Loucy (cell line): ENCODE measurements at regions not wholly inside any gene's neighbourhood (a gene's known extent, or its start where the extent isn't known, plus 50 kb on each side); places are given as distances from the start of the nearest gene placed in this dataset.
"Not testable (repeated sequence)": the region's sequence is repeated elsewhere in the genome, so short reads cannot be mapped to it uniquely, and the experiment has no call there.

Experiments
- H2AFZ ChIP-seq: fragments of 200-600 bp; sonication (generic); 2 replicates; pipeline ENCODE4 v1.6.0; 2016; ENCODE audit warnings: antibody characterized with exemption, mild to moderate bottlenecking, low read length, moderate library complexity
- H3F3A ChIP-seq: fragments of 200-600 bp; 2 replicates; pipeline ENCODE4 v1.6.0; 2016; ENCODE audit warnings: antibody characterized with exemption, low read depth, mild to moderate bottlenecking
- H3K27me3 ChIP-seq: fragments of 200-600 bp; sonication (generic); 2 replicates; pipeline ENCODE4 v1.6.1; 2014; ENCODE audit warnings: low read length, mild to moderate bottlenecking; ENCODE audit not compliant: insufficient read depth, poor library complexity, severe bottlenecking
- H3K36me3 ChIP-seq: fragments of 200-600 bp; sonication (generic); 2 replicates; pipeline ENCODE4 v1.6.1; 2016; ENCODE audit warnings: low read length; ENCODE audit not compliant: insufficient read depth
- H3K4me1 ChIP-seq: fragments of 200-600 bp; sonication (generic); 2 replicates; pipeline ENCODE4 v1.5.1; 2014; ENCODE audit warnings: low read length, mild to moderate bottlenecking; ENCODE audit not compliant: insufficient read depth, poor library complexity, severe bottlenecking
- H3K4me2 ChIP-seq: fragments of 200-600 bp; sonication (generic); 2 replicates; pipeline ENCODE4 v1.6.0; 2014; ENCODE audit warnings: antibody characterized with exemption, low read length, low read depth, mild to moderate bottlenecking; ENCODE audit not compliant: poor library complexity, severe bottlenecking
- H3K4me3 ChIP-seq: fragments of 200-600 bp; sonication (generic); 2 replicates; pipeline ENCODE4 v1.5.1; 2014; ENCODE audit warnings: low read length, mild to moderate bottlenecking, mixed read lengths; ENCODE audit not compliant: poor library complexity, severe bottlenecking
- H3K79me2 ChIP-seq: fragments of 200-600 bp; sonication (generic); 2 replicates; pipeline ENCODE4 v1.6.1; 2014; ENCODE audit warnings: low read length; ENCODE audit not compliant: insufficient read depth
- H3K9ac ChIP-seq: fragments of 200-600 bp; sonication (generic); 2 replicates; pipeline ENCODE4 v1.6.0; 2014; ENCODE audit warnings: mild to moderate bottlenecking, low read depth, low read length, moderate library complexity; ENCODE audit not compliant: poor library complexity, severe bottlenecking
- H3K9me2 ChIP-seq: fragments of 200-600 bp; sonication (generic); replicated peaks from 2 replicates; pipeline ENCODE4 v1.6.1; 2016; ENCODE audit warnings: low read depth, low read length, mixed read lengths
- H3K9me3 ChIP-seq: fragments of 200-600 bp; sonication (generic); 2 replicates; pipeline ENCODE4 v1.6.1; 2014; ENCODE audit warnings: mild to moderate bottlenecking, antibody characterized with exemption, low read length, low read depth; ENCODE audit not compliant: insufficient read depth
- H4K20me1 ChIP-seq: fragments of 200-600 bp; sonication (generic); 2 replicates; pipeline ENCODE4 v1.6.0; 2014; ENCODE audit warnings: antibody characterized with exemption, low read length, mild to moderate bottlenecking; ENCODE audit not compliant: insufficient read depth, poor library complexity, severe bottlenecking
- EZH2phosphoT487 ChIP-seq: fragments of 200-600 bp; IDR thresholded peaks from 2 replicates; pipeline ENCODE4 v1.6.1; 2018; ENCODE audit warnings: antibody characterized with exemption, mild to moderate bottlenecking, moderate library complexity, borderline replicate concordance
- TF ChIP-seq, protein P1 (sequence below): fragments of 200-600 bp; sonication (generic); conservative IDR thresholded peaks from 2 replicates; pipeline ENCODE4 v1.5.1; 2014; ENCODE audit warnings: mild to moderate bottlenecking, antibody characterized with exemption, low read length

DNA sequence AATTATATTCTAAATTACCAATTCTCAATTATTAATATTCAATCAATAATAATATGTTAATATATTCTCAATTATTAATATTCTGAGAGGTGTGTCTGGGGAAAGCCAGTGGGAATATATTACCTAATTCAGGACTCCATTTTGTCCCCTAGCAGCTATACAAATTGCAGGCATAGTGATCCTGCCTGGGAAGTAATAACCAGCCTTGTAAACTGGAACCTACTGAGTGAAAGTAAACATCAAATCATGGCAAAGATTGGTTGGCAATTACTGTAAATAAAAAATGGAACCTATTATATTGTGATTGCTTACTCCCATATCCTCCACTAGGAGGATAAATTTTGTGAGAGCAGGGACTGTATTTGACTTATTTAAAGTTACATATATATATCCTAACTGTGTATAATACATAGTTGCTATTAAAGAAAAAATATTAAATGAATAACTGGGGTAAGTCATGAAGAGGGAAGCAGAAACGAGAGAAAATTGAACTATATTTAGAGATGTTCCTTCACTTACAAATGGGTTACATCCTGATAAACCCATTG, 150.5 kb upstream of the ELL2 start:
- Histone ChIP-seq H3K36me3 (no peaks in the 10 kb centered on the region), H3K4me2 (no peak overlapping the region), H3F3A (no peaks in the 10 kb centered on the region), H4K20me1 (no peaks in the 10 kb centered on the region), H3K4me3 (no peak overlapping the region), H3K9ac (no peak overlapping the region), H3K9me3 (no peaks in the 10 kb centered on the region), H3K27me3 (no peaks in the 10 kb centered on the region), H2AFZ (no peak overlapping the region), H3K9me2 (no peaks in the 10 kb centered on the region), H3K4me1 (peaks cover 8% of the 10 kb centered on the region), H3K79me2 (no peaks in the 10 kb centered on the region)
- TF ChIP-seq EZH2phosphoT487, result no peak
- TF ChIP-seq, protein P1, sequence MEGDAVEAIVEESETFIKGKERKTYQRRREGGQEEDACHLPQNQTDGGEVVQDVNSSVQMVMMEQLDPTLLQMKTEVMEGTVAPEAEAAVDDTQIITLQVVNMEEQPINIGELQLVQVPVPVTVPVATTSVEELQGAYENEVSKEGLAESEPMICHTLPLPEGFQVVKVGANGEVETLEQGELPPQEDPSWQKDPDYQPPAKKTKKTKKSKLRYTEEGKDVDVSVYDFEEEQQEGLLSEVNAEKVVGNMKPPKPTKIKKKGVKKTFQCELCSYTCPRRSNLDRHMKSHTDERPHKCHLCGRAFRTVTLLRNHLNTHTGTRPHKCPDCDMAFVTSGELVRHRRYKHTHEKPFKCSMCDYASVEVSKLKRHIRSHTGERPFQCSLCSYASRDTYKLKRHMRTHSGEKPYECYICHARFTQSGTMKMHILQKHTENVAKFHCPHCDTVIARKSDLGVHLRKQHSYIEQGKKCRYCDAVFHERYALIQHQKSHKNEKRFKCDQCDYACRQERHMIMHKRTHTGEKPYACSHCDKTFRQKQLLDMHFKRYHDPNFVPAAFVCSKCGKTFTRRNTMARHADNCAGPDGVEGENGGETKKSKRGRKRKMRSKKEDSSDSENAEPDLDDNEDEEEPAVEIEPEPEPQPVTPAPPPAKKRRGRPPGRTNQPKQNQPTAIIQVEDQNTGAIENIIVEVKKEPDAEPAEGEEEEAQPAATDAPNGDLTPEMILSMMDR, result peak; percentile 34; the same call in 1 of the 2 replicates

DNA sequence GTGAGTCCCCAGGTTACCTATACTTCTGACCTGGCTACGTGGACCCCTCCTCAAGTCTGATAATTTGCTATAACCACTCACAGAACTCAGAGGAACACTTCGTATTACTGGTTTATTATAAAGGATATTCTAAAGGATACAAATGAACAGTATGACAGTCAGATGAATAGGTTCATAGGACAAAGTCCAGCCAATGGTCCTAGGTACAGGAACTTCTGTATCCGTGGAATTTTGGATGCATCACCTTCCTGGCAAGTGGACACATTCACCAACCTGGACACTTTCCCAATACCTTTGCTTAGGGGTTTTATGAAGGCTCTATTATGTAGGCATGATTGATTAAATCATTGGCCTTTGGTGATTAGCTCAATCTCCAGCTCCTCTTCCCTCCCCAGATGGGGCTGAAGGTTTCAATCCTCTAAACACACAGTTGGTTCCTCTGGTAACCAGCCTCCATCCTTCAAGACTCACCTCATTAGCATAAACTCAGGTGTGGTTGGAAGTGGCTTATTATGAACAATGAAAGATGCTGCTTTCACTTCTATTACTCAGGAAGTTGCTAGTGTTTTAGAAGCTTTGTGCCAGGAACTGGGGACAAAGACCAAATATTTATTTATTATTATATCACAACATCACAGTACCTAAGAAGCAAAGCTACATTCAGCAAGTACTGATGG, 149.6 kb upstream of the ELL2 start:
- Histone ChIP-seq H3K9me2 (no peaks in the 10 kb centered on the region), H3K36me3 (no peaks in the 10 kb centered on the region), H3F3A (no peaks in the 10 kb centered on the region), H3K4me2 (no peak overlapping the region), H3K4me3 (no peak overlapping the region), H4K20me1 (no peaks in the 10 kb centered on the region), H3K9ac (no peak overlapping the region), H2AFZ (no peak overlapping the region), H3K4me1 (peaks cover 8% of the 10 kb centered on the region), H3K9me3 (no peaks in the 10 kb centered on the region), H3K79me2 (no peaks in the 10 kb centered on the region), H3K27me3 (no peaks in the 10 kb centered on the region)
- TF ChIP-seq EZH2phosphoT487, result no peak
- TF ChIP-seq, protein P1, result no peak

DNA sequence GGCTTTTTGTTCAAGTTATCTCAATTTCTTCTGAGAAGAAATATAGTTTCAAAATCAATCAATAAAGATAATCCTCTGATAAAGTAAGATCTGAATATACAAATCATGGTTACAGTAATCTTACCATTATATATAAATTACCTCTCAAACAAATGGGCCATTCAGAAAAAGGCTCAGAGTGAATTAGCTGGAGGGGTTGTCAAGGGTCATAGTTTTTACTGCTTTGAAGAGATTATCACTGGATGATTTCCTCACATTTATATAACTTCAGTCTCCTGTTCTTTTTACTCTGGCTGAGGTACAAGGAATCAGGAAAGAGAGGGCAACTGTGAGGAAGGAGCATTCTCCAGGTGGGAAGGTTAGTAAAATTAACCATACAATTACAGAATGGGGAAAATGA, 148.6 kb upstream of the ELL2 start:
- Histone ChIP-seq H2AFZ (no peak overlapping the region), H3K4me1 (peaks cover 4% of the 10 kb centered on the region), H3K79me2 (no peaks in the 10 kb centered on the region), H3K27me3 (no peaks in the 10 kb centered on the region), H4K20me1 (no peaks in the 10 kb centered on the region), H3K9me3 (no peaks in the 10 kb centered on the region), H3K9ac (no peak overlapping the region), H3K9me2 (no peaks in the 10 kb centered on the region), H3K36me3 (no peaks in the 10 kb centered on the region), H3F3A (no peaks in the 10 kb centered on the region), H3K4me2 (no peak overlapping the region), H3K4me3 (no peak overlapping the region)
- TF ChIP-seq EZH2phosphoT487, result no peak
- TF ChIP-seq, protein P1, result no peak

DNA sequence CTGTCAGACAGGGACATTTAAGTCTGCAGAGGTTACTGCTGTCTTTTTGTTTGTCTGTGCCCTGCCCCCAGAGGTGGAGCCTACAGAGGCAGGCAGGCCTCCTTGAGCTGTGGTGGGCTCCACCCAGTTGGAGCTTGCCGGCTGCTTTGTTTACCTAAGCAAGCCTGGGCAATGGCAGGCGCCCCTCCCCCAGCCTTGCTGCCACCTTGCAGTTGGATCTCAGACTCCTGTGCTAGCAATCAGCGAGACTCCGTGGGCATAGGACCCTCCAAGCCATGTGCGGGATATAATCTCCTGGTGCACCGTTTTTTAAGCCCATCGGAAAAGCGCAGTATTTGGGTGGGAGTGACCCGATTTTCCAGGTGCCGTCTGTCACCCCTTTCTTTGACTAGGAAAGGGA, 147.0 kb upstream of the ELL2 start:
- H3K36me3 ChIP-seq, H2AFZ ChIP-seq, H3F3A ChIP-seq, H3K4me1 ChIP-seq, H3K4me3 ChIP-seq, H4K20me1 ChIP-seq, H3K9me2 ChIP-seq, H3K4me2 ChIP-seq, H3K27me3 ChIP-seq, H3K79me2 ChIP-seq, H3K9me3 ChIP-seq, H3K9ac ChIP-seq: not testable (repeated sequence)

DNA sequence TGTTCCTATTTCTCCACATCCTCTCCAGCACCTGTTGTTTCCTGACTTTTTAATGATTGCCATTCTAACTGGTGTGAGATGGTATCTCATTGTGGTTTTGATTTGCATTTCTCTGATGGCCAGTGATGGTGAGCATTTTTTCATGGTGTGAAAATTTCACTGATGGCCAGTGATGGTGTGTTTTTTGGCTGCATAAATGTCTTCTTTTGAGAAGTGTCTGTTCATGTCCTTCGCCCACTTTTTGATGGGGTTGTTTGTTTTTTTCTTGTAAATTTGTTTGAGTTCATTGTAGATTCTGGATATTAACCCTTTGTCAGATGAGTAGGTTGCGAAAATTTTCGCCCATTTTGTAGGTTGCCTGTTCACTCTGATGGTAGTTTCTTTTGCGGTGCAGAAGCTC, 142.2 kb upstream of the ELL2 start:
- not testable (repeated sequence) for H3K9me2 ChIP-seq, H3K4me2 ChIP-seq, H3K79me2 ChIP-seq, H3K9me3 ChIP-seq, H3K9ac ChIP-seq, H4K20me1 ChIP-seq, H3K4me3 ChIP-seq, H2AFZ ChIP-seq, H3K27me3 ChIP-seq, H3F3A ChIP-seq, H3K4me1 ChIP-seq, H3K36me3 ChIP-seq
